HEK293 (cell line): ENCODE measurements at regions not wholly inside any gene's neighbourhood (a gene's known extent, or its start where the extent isn't known, plus 50 kb on each side); places are given as distances from the start of the nearest gene placed in this dataset.
A peak's percentile ranks its signal among the peaks of the same experiment; 100 is the strongest.

Experiments
- CTCF ChIA-PET: fragments of 350-600 bp; formaldehyde crosslinking; extraction: SDS; loops from one replicate; lab custom pipeline; 2021; ENCODE audit warnings: antibody characterized with exemption; lab: Yijun Ruan, JAX
- POLR2A ChIA-PET: fragments of 300-600 bp; formaldehyde crosslinking; extraction: SDS; loops from one replicate; lab custom pipeline; 2020; ENCODE audit warnings: antibody characterized with exemption, inconsistent platforms; lab: Yijun Ruan, JAX
- H3K27ac ChIP-seq: fragments of 200-500 bp; sonication (Bioruptor generic); 2 replicates; pipeline ENCODE4 v1.5.1; 2014; ENCODE audit warnings: low read depth, low read length, control low read depth, inconsistent platforms; ENCODE audit errors: extremely low read depth
- H3K36me3 ChIP-seq, 2 experiments: fragments of 200-500 bp in 1 of 2; sonication (Bioruptor generic) in 1 of 2; 1 replicate in 1 of 2; 2 replicates in 1 of 2; pipeline ENCODE4 v1.5.1; 2014 to 2017; ENCODE audit warnings: inconsistent platforms in 2 of 2, low read length in 2 of 2; ENCODE audit not compliant: control insufficient read depth in 2 of 2, insufficient read depth in 1 of 2
- H3K4me1 ChIP-seq: fragments of 200-500 bp; sonication (Bioruptor generic); 2 replicates; pipeline ENCODE4 v1.5.1; 2014; ENCODE audit warnings: mild to moderate bottlenecking, low read length, inconsistent platforms; ENCODE audit not compliant: control insufficient read depth, insufficient read depth
- H3K4me3 ChIP-seq: 2 replicates; pipeline ENCODE4 v1.5.1; 2011; ENCODE audit warnings: low read depth, mild to moderate bottlenecking, control low read depth, low read length, moderate library complexity
- H3K9me3 ChIP-seq: fragments of 200-500 bp; sonication (Bioruptor generic); 2 replicates; pipeline ENCODE4 v1.5.1; 2014; ENCODE audit warnings: low read depth, low read length, inconsistent platforms; ENCODE audit not compliant: control insufficient read depth, insufficient read depth
- PATZ1 ChIP-seq: fragments of 450-650 bp; formaldehyde crosslinking; IDR thresholded peaks from 2 replicates; pipeline ENCODE4 v1.5.1; 2016; ENCODE audit warnings: missing biosample characterization, missing genetic modification characterization
- PRDM1 ChIP-seq: fragments of 450-650 bp; formaldehyde crosslinking; IDR thresholded peaks from 2 replicates; pipeline ENCODE4; 2016; ENCODE audit warnings: missing biosample characterization, missing genetic modification characterization
- ZBTB49 ChIP-seq: fragments of 450-650 bp; formaldehyde crosslinking; IDR thresholded peaks from 2 replicates; pipeline ENCODE4 v1.5.1; 2016; ENCODE audit warnings: missing biosample characterization, missing genetic modification characterization, low read depth
- ZNF140 ChIP-seq: fragments of 450-650 bp; formaldehyde crosslinking; IDR thresholded peaks from 2 replicates; pipeline ENCODE4 v1.5.1; 2016; ENCODE audit warnings: missing biosample characterization, missing genetic modification characterization
- ZNF174 ChIP-seq: fragments of 450-650 bp; formaldehyde crosslinking; IDR thresholded peaks from 2 replicates; pipeline ENCODE4 v1.5.0; 2017; ENCODE audit warnings: missing biosample characterization, mild to moderate bottlenecking, missing genetic modification characterization
- ZNF292 ChIP-seq: fragments of 450-650 bp; formaldehyde crosslinking; IDR thresholded peaks from 2 replicates; pipeline ENCODE4 v1.5.1; 2016; ENCODE audit warnings: low read depth, missing biosample characterization, missing genetic modification characterization, borderline replicate concordance
- ZNF302 ChIP-seq: fragments of 450-650 bp; formaldehyde crosslinking; IDR thresholded peaks from 2 replicates; pipeline ENCODE4 v1.5.1; 2016; ENCODE audit warnings: missing biosample characterization, missing genetic modification characterization, low read depth
- ZNF335 ChIP-seq: fragments of 450-650 bp; formaldehyde crosslinking; conservative IDR thresholded peaks from 2 replicates; pipeline ENCODE4 v1.5.1; 2016; ENCODE audit warnings: missing biosample characterization, missing genetic modification characterization
- ZNF366 ChIP-seq: fragments of 450-650 bp; formaldehyde crosslinking; conservative IDR thresholded peaks from 2 replicates; pipeline ENCODE4 v1.5.1; 2016; ENCODE audit warnings: missing biosample characterization, missing genetic modification characterization
- ZNF398 ChIP-seq: fragments of 450-650 bp; formaldehyde crosslinking; IDR thresholded peaks from 2 replicates; pipeline ENCODE4 v1.5.1; 2017; ENCODE audit warnings: missing biosample characterization, missing genetic modification characterization
- ZNF473 ChIP-seq: fragments of 450-650 bp; formaldehyde crosslinking; IDR thresholded peaks from 2 replicates; pipeline ENCODE4 v1.5.1; 2017; ENCODE audit warnings: missing biosample characterization, missing genetic modification characterization
- ZNF501 ChIP-seq: fragments of 450-650 bp; formaldehyde crosslinking; IDR thresholded peaks from 2 replicates; pipeline ENCODE4 v1.5.1; 2016; ENCODE audit warnings: missing biosample characterization, missing genetic modification characterization
- ZNF529 ChIP-seq: fragments of 450-650 bp; formaldehyde crosslinking; IDR thresholded peaks from 2 replicates; pipeline ENCODE4 v1.5.1; 2017; ENCODE audit warnings: missing genetic modification characterization, missing biosample characterization; ENCODE audit not compliant: insufficient replicate concordance
- ZNF791 ChIP-seq: fragments of 450-650 bp; formaldehyde crosslinking; IDR thresholded peaks from 2 replicates; pipeline ENCODE4 v1.5.1; 2016; ENCODE audit warnings: missing biosample characterization, missing genetic modification characterization
- ZNF792 ChIP-seq: fragments of 450-650 bp; formaldehyde crosslinking; IDR thresholded peaks from 2 replicates; pipeline ENCODE4 v1.5.1; 2016; ENCODE audit warnings: missing biosample characterization, missing genetic modification characterization
- ZSCAN30 ChIP-seq: fragments of 450-650 bp; IDR thresholded peaks from 2 replicates; pipeline ENCODE4 v1.5.1; 2018; ENCODE audit warnings: missing biosample characterization, mild to moderate bottlenecking, missing genetic modification characterization, moderate library complexity
- TF ChIP-seq, protein P1 (sequence below): fragments of 450-650 bp; formaldehyde crosslinking; IDR thresholded peaks from 2 replicates; pipeline ENCODE4 v1.5.1; 2016; ENCODE audit warnings: missing biosample characterization, missing genetic modification characterization
- TF ChIP-seq, protein P2 (sequence below): fragments of 450-650 bp; IDR thresholded peaks from 2 replicates; pipeline ENCODE4 v1.5.1; 2018; ENCODE audit warnings: missing biosample characterization, missing genetic modification characterization
- TF ChIP-seq, protein P3 (sequence below): fragments of 450-650 bp; formaldehyde crosslinking; IDR thresholded peaks from 2 replicates; pipeline ENCODE4 v1.5.0; 2017; ENCODE audit warnings: missing biosample characterization, missing genetic modification characterization, borderline replicate concordance

DNA sequence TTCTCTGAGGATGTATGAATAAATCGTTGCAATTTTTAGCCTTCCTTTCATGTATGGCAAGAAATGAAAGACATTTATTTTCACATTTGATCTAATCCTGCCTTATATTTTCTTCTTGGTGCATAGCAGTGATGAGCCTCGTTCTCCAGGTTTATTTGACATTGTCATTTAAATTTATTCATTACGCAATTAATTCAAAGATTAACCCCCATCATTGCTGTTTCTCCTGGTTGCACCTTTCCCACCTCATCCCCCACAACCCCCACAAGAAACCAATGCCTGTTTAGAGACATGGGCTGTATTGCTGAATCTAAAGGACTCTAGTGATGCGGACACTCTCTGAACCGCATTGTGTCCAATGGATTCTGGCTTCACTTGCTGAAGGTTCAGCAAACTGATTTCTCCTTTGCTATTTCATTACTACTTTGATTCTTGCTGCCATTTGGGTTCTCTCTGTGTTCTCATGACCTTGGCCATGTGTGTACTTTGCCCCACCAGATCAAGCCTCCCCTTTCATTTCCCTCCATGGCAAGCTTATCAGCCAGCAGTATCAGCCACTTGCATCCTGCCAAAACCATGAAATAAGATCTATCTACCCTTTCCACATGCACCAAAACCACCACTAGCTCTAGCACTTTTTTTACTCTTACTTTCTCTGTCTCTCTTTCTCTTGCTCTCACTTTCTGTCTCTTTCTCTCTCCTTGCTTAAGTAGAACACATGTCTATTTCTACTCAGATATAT, 382.7 kb downstream of the GBE1 start:
- Histone ChIP-seq H3K36me3 (no peaks in the 10 kb centered on the region), H3K4me3 (no peak overlapping the region), H3K4me1 (no peaks in the 10 kb centered on the region), H3K27ac (no peak overlapping the region), H3K9me3 (no peaks in the 10 kb centered on the region)
- TF ChIP-seq PRDM1 (tag by site-specific recombination), result peak; percentile 85
- no peak for TF ChIP-seq ZNF366 (tag by site-specific recombination)
- POLR2A ChIA-PET, result no interaction called here
- CTCF ChIA-PET, result no interaction called here

- Histone ChIP-seq H3K9me3 (no peaks in the 10 kb centered on the region), H3K4me1 (no peaks in the 10 kb centered on the region), H3K36me3 (no peaks in the 10 kb centered on the region), H3K27ac (no peak overlapping the region), H3K4me3 (no peak overlapping the region)
- ChIA-PET CTCF (interaction anchor here (0.7 kb wide), 1 partner anchor 340 kb away, joined by 4 read pairs; no protein-coding TSS in a partner anchor), POLR2A (no interaction called here)
- TF ChIP-seq ZBTB49 (tag by site-specific recombination), result no peak
- TF ChIP-seq ZNF335 (tag by site-specific recombination), result no peak
- TF ChIP-seq ZNF791, result no peak
- no peak for TF ChIP-seq ZNF140 (tag by site-specific recombination)
- no peak for TF ChIP-seq ZNF473 (tag by site-specific recombination)
- no peak for TF ChIP-seq ZNF302
- TF ChIP-seq, protein P1, sequence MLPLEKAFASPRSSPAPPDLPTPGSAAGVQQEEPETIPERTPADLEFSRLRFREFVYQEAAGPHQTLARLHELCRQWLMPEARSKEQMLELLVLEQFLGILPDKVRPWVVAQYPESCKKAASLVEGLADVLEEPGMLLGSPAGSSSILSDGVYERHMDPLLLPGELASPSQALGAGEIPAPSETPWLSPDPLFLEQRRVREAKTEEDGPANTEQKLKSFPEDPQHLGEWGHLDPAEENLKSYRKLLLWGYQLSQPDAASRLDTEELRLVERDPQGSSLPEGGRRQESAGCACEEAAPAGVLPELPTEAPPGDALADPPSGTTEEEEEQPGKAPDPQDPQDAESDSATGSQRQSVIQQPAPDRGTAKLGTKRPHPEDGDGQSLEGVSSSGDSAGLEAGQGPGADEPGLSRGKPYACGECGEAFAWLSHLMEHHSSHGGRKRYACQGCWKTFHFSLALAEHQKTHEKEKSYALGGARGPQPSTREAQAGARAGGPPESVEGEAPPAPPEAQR (tag by site-specific recombination), result no peak
- TF ChIP-seq ZNF529 (tag by site-specific recombination), result no peak
- TF ChIP-seq, protein P2, sequence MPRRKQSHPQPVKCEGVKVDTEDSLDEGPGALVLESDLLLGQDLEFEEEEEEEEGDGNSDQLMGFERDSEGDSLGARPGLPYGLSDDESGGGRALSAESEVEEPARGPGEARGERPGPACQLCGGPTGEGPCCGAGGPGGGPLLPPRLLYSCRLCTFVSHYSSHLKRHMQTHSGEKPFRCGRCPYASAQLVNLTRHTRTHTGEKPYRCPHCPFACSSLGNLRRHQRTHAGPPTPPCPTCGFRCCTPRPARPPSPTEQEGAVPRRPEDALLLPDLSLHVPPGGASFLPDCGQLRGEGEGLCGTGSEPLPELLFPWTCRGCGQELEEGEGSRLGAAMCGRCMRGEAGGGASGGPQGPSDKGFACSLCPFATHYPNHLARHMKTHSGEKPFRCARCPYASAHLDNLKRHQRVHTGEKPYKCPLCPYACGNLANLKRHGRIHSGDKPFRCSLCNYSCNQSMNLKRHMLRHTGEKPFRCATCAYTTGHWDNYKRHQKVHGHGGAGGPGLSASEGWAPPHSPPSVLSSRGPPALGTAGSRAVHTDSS (tag by site-specific recombination), result no peak
Measured at GRCh38 chr3:81375921-81376320, 385.5 kb downstream of the GBE1 start.

- no peak overlapping the region for H3K4me3 ChIP-seq
- H3K9me3 ChIP-seq, result no peaks in the 10 kb centered on the region
- no peaks in the 10 kb centered on the region for H3K4me1 ChIP-seq
- ChIA-PET CTCF (no interaction called here), POLR2A (no interaction called here)
- H3K36me3 ChIP-seq, result no peaks in the 10 kb centered on the region
- no peak overlapping the region for H3K27ac ChIP-seq
- no peak for TF ChIP-seq ZSCAN30 (tag by site-specific recombination)
- TF ChIP-seq, protein P3, sequence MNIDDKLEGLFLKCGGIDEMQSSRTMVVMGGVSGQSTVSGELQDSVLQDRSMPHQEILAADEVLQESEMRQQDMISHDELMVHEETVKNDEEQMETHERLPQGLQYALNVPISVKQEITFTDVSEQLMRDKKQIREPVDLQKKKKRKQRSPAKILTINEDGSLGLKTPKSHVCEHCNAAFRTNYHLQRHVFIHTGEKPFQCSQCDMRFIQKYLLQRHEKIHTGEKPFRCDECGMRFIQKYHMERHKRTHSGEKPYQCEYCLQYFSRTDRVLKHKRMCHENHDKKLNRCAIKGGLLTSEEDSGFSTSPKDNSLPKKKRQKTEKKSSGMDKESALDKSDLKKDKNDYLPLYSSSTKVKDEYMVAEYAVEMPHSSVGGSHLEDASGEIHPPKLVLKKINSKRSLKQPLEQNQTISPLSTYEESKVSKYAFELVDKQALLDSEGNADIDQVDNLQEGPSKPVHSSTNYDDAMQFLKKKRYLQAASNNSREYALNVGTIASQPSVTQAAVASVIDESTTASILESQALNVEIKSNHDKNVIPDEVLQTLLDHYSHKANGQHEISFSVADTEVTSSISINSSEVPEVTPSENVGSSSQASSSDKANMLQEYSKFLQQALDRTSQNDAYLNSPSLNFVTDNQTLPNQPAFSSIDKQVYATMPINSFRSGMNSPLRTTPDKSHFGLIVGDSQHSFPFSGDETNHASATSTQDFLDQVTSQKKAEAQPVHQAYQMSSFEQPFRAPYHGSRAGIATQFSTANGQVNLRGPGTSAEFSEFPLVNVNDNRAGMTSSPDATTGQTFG (tag by site-specific recombination), result no peak
- TF ChIP-seq ZNF501 (tag by site-specific recombination), result no peak
- no peak for TF ChIP-seq ZNF792 (tag by site-specific recombination)
- TF ChIP-seq ZNF398, result no peak
- no peak for TF ChIP-seq ZNF292 (tag by site-specific recombination)
- TF ChIP-seq ZNF174 (tag by site-specific recombination), result no peak
- TF ChIP-seq PATZ1 (tag by site-specific recombination), result no peak
Measured at GRCh38 chr3:81364411-81364810, 397.0 kb downstream of the GBE1 start.
